GM21576 (cell line): ENCODE measurements at regions not wholly inside any gene's neighbourhood (a gene's known extent, or its start where the extent isn't known, plus 50 kb on each side); places are given as distances from the start of the nearest gene placed in this dataset.
"Not testable (repeated sequence)": the region's sequence is repeated elsewhere in the genome, so short reads cannot be mapped to it uniquely, and the experiment has no call there.

Source experiments
- ATAC-seq: cut with Tn5 transposase; IDR thresholded peaks from one replicate; pipeline ENCODE4 v1.9.1; 2021; ENCODE audit warnings: mild to moderate bottlenecking, moderate library complexity; ENCODE audit not compliant: unreplicated experiment

GRCh38 chr18:78422336-78422735 lies 557.3 kb upstream of the SALL3 start:
- ATAC-seq: no peak

GRCh38 chr18:78423811-78424210 lies 555.8 kb upstream of the SALL3 start:
- no peak for ATAC-seq

- no peak for ATAC-seq
These were observed 555.1 kb upstream of the SALL3 start for GRCh38 chr18:78424403-78425018.

- ATAC-seq: no peak
These were observed 554.6 kb upstream of the SALL3 start for GRCh38 chr18:78425019-78425412.

GRCh38 chr18:78427081-78427480 lies 552.5 kb upstream of the SALL3 start:
- ATAC-seq: no peak

GRCh38 chr18:78429127-78430108 lies 550.2 kb upstream of the SALL3 start:
- ATAC-seq: no peak

GRCh38 chr18:78430131-78430758 lies 549.4 kb upstream of the SALL3 start:
- no peak for ATAC-seq

- no peak for ATAC-seq
These were observed 548.0 kb upstream of the SALL3 start for GRCh38 chr18:78431606-78432005.

GRCh38 chr18:78433562-78433961 lies 546.1 kb upstream of the SALL3 start:
- ATAC-seq: no peak

- no peak for ATAC-seq
These were observed 543.5 kb upstream of the SALL3 start for GRCh38 chr18:78436110-78436509.

GRCh38 chr18:78438235-78438634 lies 541.4 kb upstream of the SALL3 start:
- not testable (repeated sequence) for ATAC-seq

GRCh38 chr18:78445880-78446279 lies 533.7 kb upstream of the SALL3 start:
- no peak for ATAC-seq

GRCh38 chr18:78447211-78447610 lies 532.4 kb upstream of the SALL3 start:
- no peak for ATAC-seq

GRCh38 chr18:78448106-78448505 lies 531.5 kb upstream of the SALL3 start:
- ATAC-seq: no peak

- ATAC-seq: no peak
These were observed 531.0 kb upstream of the SALL3 start for GRCh38 chr18:78448591-78448990.

- ATAC-seq: no peak
These were observed 525.4 kb upstream of the SALL3 start for GRCh38 chr18:78454221-78454620.

GRCh38 chr18:78455386-78455785 lies 524.2 kb upstream of the SALL3 start:
- no peak for ATAC-seq

- no peak for ATAC-seq
These were observed 522.6 kb upstream of the SALL3 start for GRCh38 chr18:78457011-78457410.

GRCh38 chr18:78457731-78458130 lies 521.9 kb upstream of the SALL3 start:
- ATAC-seq: no peak

GRCh38 chr18:78458356-78458755 lies 521.3 kb upstream of the SALL3 start:
- ATAC-seq: no peak

GRCh38 chr18:78459668-78460067 lies 520.0 kb upstream of the SALL3 start:
- no peak for ATAC-seq

GRCh38 chr18:78460558-78460957 lies 519.1 kb upstream of the SALL3 start:
- ATAC-seq: no peak
